Peyer's patch (tissue), 4 donors: ENCODE measurements at regions not wholly inside any gene's neighbourhood (a gene's known extent, or its start where the extent isn't known, plus 50 kb on each side); places are given as distances from the start of the nearest gene placed in this dataset.

Source experiments
- DNase-seq, 3 donors: peaks; one replicate each; pipeline ENCODE4 v3.0.0-alpha.2; 2017 to 2019
- H3K27ac ChIP-seq, 4 donors: fragments of 200-600 bp; sonication (generic); one replicate each; pipeline ENCODE4 v1.5.1; 2016 to 2019
- H3K27me3 ChIP-seq, 2 donors: fragments of 200-600 bp; sonication (generic); one replicate each; pipeline ENCODE4 v1.5.1; 2019
- H3K36me3 ChIP-seq, 3 donors: fragments of 200-600 bp; sonication (generic); one replicate each; pipeline ENCODE4 v1.5.1; 2016 to 2019
- H3K4me1 ChIP-seq, 4 donors: fragments of 200-600 bp; sonication (generic); one replicate each; pipeline ENCODE4 v1.5.1; 2016 to 2019
- H3K4me3 ChIP-seq, 4 donors: fragments of 200-600 bp; sonication (generic); 1 replicate in 3 of 4; 2 replicates in 1 of 4; pipeline ENCODE4 v1.5.1; 2016 to 2019; ENCODE audit warnings: mild to moderate bottlenecking in 1 of 4
- H3K9me3 ChIP-seq, 4 donors: fragments of 200-600 bp; sonication (generic); one replicate each; pipeline ENCODE4 v1.5.1; 2016 to 2019; ENCODE audit warnings: mild to moderate bottlenecking in 1 of 4
- POLR2A ChIP-seq, 2 donors: fragments of 450-650 bp; IDR thresholded peaks; one replicate each; pipeline ENCODE4 v1.5.1; 2017; ENCODE audit warnings: antibody characterized with exemption in 2 of 2, mild to moderate bottlenecking in 2 of 2, moderate library complexity in 2 of 2
- TF ChIP-seq, protein P1 (sequence below), 6 experiments: fragments of 450-650 bp in 4 of 6; fragments of 200-600 bp in 2 of 6; sonication (generic) in 1 of 6; IDR thresholded peaks; one replicate each; pipeline ENCODE4 v1.5.1; 2017 to 2019; ENCODE audit warnings: antibody characterized with exemption in 6 of 6, mild to moderate bottlenecking in 3 of 6, moderate library complexity in 1 of 6

DNA sequence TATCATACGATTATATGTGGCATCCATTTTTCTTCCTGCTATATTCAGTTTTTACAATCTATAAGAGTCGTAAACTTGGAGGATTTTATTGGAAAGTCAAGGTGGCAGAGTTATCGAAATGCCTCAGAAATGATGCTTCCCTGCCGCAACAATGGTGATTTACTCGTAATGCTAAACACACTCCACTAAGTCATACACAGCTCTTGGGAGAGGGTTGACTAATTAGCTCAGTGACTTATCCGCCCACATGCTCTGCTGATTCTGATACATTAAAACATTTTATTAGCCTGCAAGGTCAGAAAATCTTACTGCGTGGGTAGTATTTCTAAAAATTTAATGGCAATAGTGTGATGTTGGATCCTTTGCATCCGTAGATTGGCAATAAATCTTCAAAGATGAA, 420.1 kb downstream of the ARAP2 start:
- Histone ChIP-seq H3K27ac (no peak overlapping the region), H3K27me3 (no peaks in the 10 kb centered on the region), H3K4me3 (no peak overlapping the region), H3K9me3 (no peaks in the 10 kb centered on the region), H3K36me3 (no peaks in the 10 kb centered on the region), H3K4me1 (no peaks in the 10 kb centered on the region)
- TF ChIP-seq, protein P1, sequence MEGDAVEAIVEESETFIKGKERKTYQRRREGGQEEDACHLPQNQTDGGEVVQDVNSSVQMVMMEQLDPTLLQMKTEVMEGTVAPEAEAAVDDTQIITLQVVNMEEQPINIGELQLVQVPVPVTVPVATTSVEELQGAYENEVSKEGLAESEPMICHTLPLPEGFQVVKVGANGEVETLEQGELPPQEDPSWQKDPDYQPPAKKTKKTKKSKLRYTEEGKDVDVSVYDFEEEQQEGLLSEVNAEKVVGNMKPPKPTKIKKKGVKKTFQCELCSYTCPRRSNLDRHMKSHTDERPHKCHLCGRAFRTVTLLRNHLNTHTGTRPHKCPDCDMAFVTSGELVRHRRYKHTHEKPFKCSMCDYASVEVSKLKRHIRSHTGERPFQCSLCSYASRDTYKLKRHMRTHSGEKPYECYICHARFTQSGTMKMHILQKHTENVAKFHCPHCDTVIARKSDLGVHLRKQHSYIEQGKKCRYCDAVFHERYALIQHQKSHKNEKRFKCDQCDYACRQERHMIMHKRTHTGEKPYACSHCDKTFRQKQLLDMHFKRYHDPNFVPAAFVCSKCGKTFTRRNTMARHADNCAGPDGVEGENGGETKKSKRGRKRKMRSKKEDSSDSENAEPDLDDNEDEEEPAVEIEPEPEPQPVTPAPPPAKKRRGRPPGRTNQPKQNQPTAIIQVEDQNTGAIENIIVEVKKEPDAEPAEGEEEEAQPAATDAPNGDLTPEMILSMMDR (IDR thresholded peaks at IDR 0.05): no peak
- TF ChIP-seq POLR2A (IDR thresholded peaks at IDR 0.05): no peak
- no peak for DNase-seq

DNA sequence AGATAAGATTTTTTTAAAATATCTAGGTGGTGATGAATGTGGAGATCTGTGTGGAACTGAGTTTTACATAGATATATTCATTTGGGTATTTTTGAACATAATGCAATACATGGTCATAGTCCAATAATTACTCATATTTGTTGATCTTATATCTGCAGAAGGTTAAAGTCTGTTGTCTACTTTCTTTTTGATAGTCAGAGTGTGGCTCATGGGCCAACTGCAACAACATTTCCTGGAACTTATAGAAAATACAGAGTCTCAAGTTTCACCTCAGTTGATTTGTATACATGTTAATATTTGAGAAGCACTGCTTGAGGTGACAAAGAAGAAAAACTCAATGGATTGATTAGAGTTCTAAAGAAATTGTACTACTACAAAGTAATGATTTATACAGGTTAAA, 408.4 kb downstream of the ARAP2 start:
- H3K4me1 ChIP-seq: no peaks in the 10 kb centered on the region
- H3K27me3 ChIP-seq: no peaks in the 10 kb centered on the region
- H3K9me3 ChIP-seq: no peaks in the 10 kb centered on the region
- H3K36me3 ChIP-seq: no peaks in the 10 kb centered on the region
- H3K27ac ChIP-seq: no peak overlapping the region
- H3K4me3 ChIP-seq: no peak overlapping the region
- DNase-seq: no peak
- TF ChIP-seq, protein P1 (IDR thresholded peaks at IDR 0.05): no peak
- TF ChIP-seq POLR2A (IDR thresholded peaks at IDR 0.05): no peak

DNA sequence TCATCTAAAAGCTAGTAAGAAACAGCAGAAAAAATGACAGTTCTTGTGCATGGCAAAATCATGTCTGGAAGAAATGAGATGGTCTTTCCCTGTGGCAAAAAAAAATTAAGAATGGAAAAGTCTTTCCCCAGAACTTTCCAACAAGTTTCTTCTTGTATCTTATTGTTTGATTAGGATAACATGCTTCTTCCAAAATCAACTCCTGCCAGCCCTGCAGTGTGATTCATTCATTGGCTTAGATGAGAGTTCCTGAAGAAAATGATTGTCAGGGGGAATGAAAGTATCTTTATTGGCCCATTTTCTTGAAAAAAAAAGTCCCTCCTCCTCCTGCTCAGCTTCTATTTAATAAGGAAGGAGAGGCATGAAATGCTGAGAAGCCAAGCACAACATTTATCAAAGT, 407.7 kb downstream of the ARAP2 start:
- DNase-seq: no peak
- Histone ChIP-seq H3K4me3 (no peak overlapping the region), H3K36me3 (no peaks in the 10 kb centered on the region), H3K9me3 (no peaks in the 10 kb centered on the region), H3K27ac (no peak overlapping the region), H3K27me3 (no peaks in the 10 kb centered on the region), H3K4me1 (no peaks in the 10 kb centered on the region)
- TF ChIP-seq, protein P1 (IDR thresholded peaks at IDR 0.05): no peak
- TF ChIP-seq POLR2A (IDR thresholded peaks at IDR 0.05): no peak

DNA sequence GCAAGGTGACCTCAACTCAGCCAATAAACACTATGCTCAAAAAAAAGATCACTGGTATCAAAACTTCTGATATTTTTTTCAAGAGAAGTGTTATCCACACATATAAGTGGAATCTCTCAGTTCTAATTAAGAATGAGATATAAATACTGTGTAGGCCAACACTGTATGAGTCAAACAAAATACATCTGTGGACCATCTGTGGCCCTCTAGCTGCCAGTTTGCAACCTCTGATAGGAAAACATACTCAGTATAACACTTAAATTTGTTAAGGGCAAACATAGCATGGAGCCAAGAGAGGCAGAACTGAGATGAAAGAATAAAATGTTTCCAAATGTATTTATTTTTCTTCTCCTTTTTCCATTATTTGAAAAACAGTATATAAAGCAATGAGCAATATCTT, 377.3 kb downstream of the ARAP2 start:
- Histone ChIP-seq H3K4me1 (no peaks in the 10 kb centered on the region), H3K9me3 (no peaks in the 10 kb centered on the region), H3K4me3 (no peak overlapping the region), H3K27ac (no peak overlapping the region), H3K36me3 (no peaks in the 10 kb centered on the region), H3K27me3 (no peaks in the 10 kb centered on the region)
- no peak for DNase-seq
- TF ChIP-seq POLR2A (IDR thresholded peaks at IDR 0.05): no peak
- TF ChIP-seq, protein P1 (IDR thresholded peaks at IDR 0.05): no peak

GRCh38 chr4:35872273-35872672, 372.0 kb downstream of the ARAP2 start:
- TF ChIP-seq, protein P1 (IDR thresholded peaks at IDR 0.05): no peak
- TF ChIP-seq POLR2A (IDR thresholded peaks at IDR 0.05): no peak
- Histone ChIP-seq H3K36me3 (no peaks in the 10 kb centered on the region), H3K9me3 (no peaks in the 10 kb centered on the region), H3K4me1 (no peaks in the 10 kb centered on the region), H3K27ac (no peak overlapping the region), H3K27me3 (no peaks in the 10 kb centered on the region), H3K4me3 (no peak overlapping the region)
- DNase-seq: no peak

- no peak overlapping the region for H3K4me3 ChIP-seq
- no peaks in the 10 kb centered on the region for H3K36me3 ChIP-seq
- H3K27ac ChIP-seq: no peak overlapping the region
- H3K27me3 ChIP-seq: no peaks in the 10 kb centered on the region
- no peaks in the 10 kb centered on the region for H3K4me1 ChIP-seq
- TF ChIP-seq, protein P1 (IDR thresholded peaks at IDR 0.05): no peak
- no peak for TF ChIP-seq POLR2A (IDR thresholded peaks at IDR 0.05)
- H3K9me3 ChIP-seq: no peaks in the 10 kb centered on the region
- DNase-seq: no peak
These were observed 364.8 kb downstream of the ARAP2 start for GRCh38 chr4:35879479-35879878.
